ENCODE measurements at regions not wholly inside any gene's neighbourhood (a gene's known extent, or its start where the extent isn't known, plus 50 kb on each side); places are given as distances from the start of the nearest gene placed in this dataset.

DNA sequence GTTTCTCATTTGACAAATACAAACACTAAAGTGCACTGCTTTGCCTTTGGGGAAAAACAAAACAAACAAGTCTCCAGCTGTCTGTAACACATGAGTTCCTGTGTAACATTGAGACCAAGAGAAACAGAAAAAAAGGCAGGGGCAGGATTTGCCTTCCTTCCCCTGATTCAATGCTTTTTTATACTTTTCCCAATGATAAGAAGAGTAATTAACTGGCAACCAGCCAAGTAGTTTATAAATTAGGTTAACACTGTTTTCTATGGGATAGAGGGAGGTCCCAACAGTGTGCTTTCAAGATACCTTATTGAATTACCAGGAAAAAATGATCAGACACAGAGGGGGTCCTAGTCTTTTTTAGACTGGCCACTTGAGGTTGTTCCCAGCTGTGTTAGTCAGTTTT, 346.8 kb downstream of the TRIM36 start:
- TF ChIP-seq, protein P1, sequence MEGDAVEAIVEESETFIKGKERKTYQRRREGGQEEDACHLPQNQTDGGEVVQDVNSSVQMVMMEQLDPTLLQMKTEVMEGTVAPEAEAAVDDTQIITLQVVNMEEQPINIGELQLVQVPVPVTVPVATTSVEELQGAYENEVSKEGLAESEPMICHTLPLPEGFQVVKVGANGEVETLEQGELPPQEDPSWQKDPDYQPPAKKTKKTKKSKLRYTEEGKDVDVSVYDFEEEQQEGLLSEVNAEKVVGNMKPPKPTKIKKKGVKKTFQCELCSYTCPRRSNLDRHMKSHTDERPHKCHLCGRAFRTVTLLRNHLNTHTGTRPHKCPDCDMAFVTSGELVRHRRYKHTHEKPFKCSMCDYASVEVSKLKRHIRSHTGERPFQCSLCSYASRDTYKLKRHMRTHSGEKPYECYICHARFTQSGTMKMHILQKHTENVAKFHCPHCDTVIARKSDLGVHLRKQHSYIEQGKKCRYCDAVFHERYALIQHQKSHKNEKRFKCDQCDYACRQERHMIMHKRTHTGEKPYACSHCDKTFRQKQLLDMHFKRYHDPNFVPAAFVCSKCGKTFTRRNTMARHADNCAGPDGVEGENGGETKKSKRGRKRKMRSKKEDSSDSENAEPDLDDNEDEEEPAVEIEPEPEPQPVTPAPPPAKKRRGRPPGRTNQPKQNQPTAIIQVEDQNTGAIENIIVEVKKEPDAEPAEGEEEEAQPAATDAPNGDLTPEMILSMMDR (IDR thresholded peaks at IDR 0.05; ENCODE audit: low read length), result no peak
- TF ChIP-seq EZH2phosphoT487 (IDR thresholded peaks at IDR 0.05; ENCODE audit: low read length), result no peak
